ENCODE measurements at regions not wholly inside any gene's neighbourhood (a gene's known extent, or its start where the extent isn't known, plus 50 kb on each side); places are given as distances from the start of the nearest gene placed in this dataset.

GRCh38 chr6:62362097-62362496, 76.1 kb upstream of the KHDRBS2 start:
- TF ChIP-seq IRF2 (CRISPR knock-in tag; IDR thresholded peaks at IDR 0.05), result no peak
- no peak for TF ChIP-seq SMARCA5 (IDR thresholded peaks at IDR 0.05)
- TF ChIP-seq AFF4 (CRISPR knock-in tag; IDR thresholded peaks at IDR 0.05), result no peak
- TF ChIP-seq CCAR2 (IDR thresholded peaks at IDR 0.05; ENCODE audit: low read depth, low read length), result no peak
- TF ChIP-seq SRSF3 (IDR thresholded peaks at IDR 0.05; ENCODE audit: insufficient read depth, low read length), result no peak
- TF ChIP-seq ZBTB8A (IDR thresholded peaks at IDR 0.05; ENCODE audit: partially characterized antibody), result no peak
- TF ChIP-seq ESRRA (IDR thresholded peaks at IDR 0.05; ENCODE audit: borderline replicate concordance, low read depth), result no peak
- TF ChIP-seq MTA2 (IDR thresholded peaks at IDR 0.05; ENCODE audit: low read depth), result no peak
- no peak for TF ChIP-seq TCF7L2 (IDR thresholded peaks at IDR 0.05; ENCODE audit: low read depth, low read length)

Data from K562 (cell line).